ENCODE measurements at regions not wholly inside any gene's neighbourhood (a gene's known extent, or its start where the extent isn't known, plus 50 kb on each side); places are given as distances from the start of the nearest gene placed in this dataset.
A peak's percentile ranks its signal among the peaks of the same experiment; 100 is the strongest.

GRCh38 chr20:11001302-11001701 lies 327.5 kb upstream of the JAG1 start:
- Histone ChIP-seq H2AFZ (ENCODE audit: control insufficient read depth, low read depth, low read length) (no peak overlapping the region), H3K36me3 (ENCODE audit: control insufficient read depth in 2 of 2, insufficient read depth in 2 of 2, low read length in 1 of 2) (no peaks in the 10 kb centered on the region), H3K79me2 (ENCODE audit: control insufficient read depth, insufficient read depth, low read length) (no peaks in the 10 kb centered on the region), H3K9ac (ENCODE audit: control insufficient read depth, insufficient read depth, low read length) (no peak overlapping the region), H3K27me3 (replicated peaks in 1 of 2; ENCODE audit: control insufficient read depth in 2 of 2, insufficient read depth in 2 of 2, low read length in 1 of 2) (no peaks in the 10 kb centered on the region), H3K4me1 (ENCODE audit: control insufficient read depth, insufficient read depth, low read length) (no peaks in the 10 kb centered on the region), H3K4me3 (no peak overlapping the region), H4K20me1 (ENCODE audit: control insufficient read depth, insufficient read depth) (no peaks in the 10 kb centered on the region), H3K9me3 (replicated peaks; ENCODE audit: control insufficient read depth, insufficient read depth, low read length) (no peaks in the 10 kb centered on the region; the same call in 2 of the 3 replicates), H3K4me2 (ENCODE audit: control insufficient read depth, insufficient read depth) (no peak overlapping the region), H3K27ac (ENCODE audit: control insufficient read depth, insufficient read depth) (no peak overlapping the region)
- RAD21 ChIA-PET (ENCODE audit: unreplicated experiment), result no interaction called here
- FAIRE-seq (no peak), DNase-seq (ENCODE audit: low read depth, low spot score) (no peak), ATAC-seq (no peak)
- 34% methylated on average over 4 of the region's 4 CpGs for WGBS (ENCODE audit: insufficient coverage, insufficient replicate concordance, low lambda C conversion rate, missing lambda C conversion rate)
- SMC1A ChIA-PET (ENCODE audit: uncharacterized antibody, unreplicated experiment), result interaction anchor here (0.7 kb wide), 1 partner anchor 32 kb away, joined by 3 read pairs; no protein-coding TSS in a partner anchor
- BruUV-seq (replicated peaks), result no TSS peak
- POLR2A ChIA-PET, result no interaction called here
- TF ChIP-seq HDGF (IDR thresholded peaks at IDR 0.05) (no peak), MYB (IDR thresholded peaks at IDR 0.05; ENCODE audit: borderline replicate concordance, low read depth, low read length) (no peak), E2F4 (IDR thresholded peaks at IDR 0.05; ENCODE audit: low read depth, low read length) (no peak)
- in situ Hi-C loops (cut with MboI) (no loop called here), intact Hi-C loops (cut with micrococcal nuclease; ENCODE audit: unreplicated experiment) (no loop called here)
- CTCF ChIA-PET, result no interaction called here

- Histone ChIP-seq H3K4me1 (ENCODE audit: control insufficient read depth, insufficient read depth, low read length) (no peaks in the 10 kb centered on the region), H3K9me3 (replicated peaks; ENCODE audit: control insufficient read depth, insufficient read depth, low read length) (no peaks in the 10 kb centered on the region; the same call in 2 of the 3 replicates), H2AFZ (ENCODE audit: control insufficient read depth, low read depth, low read length) (no peak overlapping the region), H3K27ac (ENCODE audit: control insufficient read depth, insufficient read depth) (no peak overlapping the region), H3K36me3 (ENCODE audit: control insufficient read depth in 2 of 2, insufficient read depth in 2 of 2, low read length in 1 of 2) (no peaks in the 10 kb centered on the region), H3K4me2 (ENCODE audit: control insufficient read depth, insufficient read depth) (no peak overlapping the region), H3K79me2 (ENCODE audit: control insufficient read depth, insufficient read depth, low read length) (no peaks in the 10 kb centered on the region), H3K4me3 (no peak overlapping the region), H3K27me3 (replicated peaks in 1 of 2; ENCODE audit: control insufficient read depth in 2 of 2, insufficient read depth in 2 of 2, low read length in 1 of 2) (no peaks in the 10 kb centered on the region), H3K9ac (ENCODE audit: control insufficient read depth, insufficient read depth, low read length) (no peak overlapping the region), H4K20me1 (ENCODE audit: control insufficient read depth, insufficient read depth) (no peaks in the 10 kb centered on the region)
- RAD21 ChIA-PET (ENCODE audit: unreplicated experiment), result no interaction called here
- in situ Hi-C loops (cut with MboI), result no loop called here
- POLR2A ChIA-PET, result no interaction called here
- DNase-seq (ENCODE audit: low read depth, low spot score) (no peak), FAIRE-seq (no peak), ATAC-seq (peak; percentile 48)
- BruUV-seq (replicated peaks), result no TSS peak
- 63% methylated on average over 12 of the region's 12 CpGs for WGBS (ENCODE audit: insufficient coverage, insufficient replicate concordance, low lambda C conversion rate, missing lambda C conversion rate)
- TF ChIP-seq IRF4 (IDR thresholded peaks at IDR 0.05; ENCODE audit: low read depth, low read length), result no peak
- no peak for TF ChIP-seq TCF7 (IDR thresholded peaks at IDR 0.05; ENCODE audit: borderline replicate concordance)
- TF ChIP-seq WRNIP1 (IDR thresholded peaks at IDR 0.05; ENCODE audit: borderline replicate concordance, low read depth, low read length), result no peak
- peak; percentile 25 for TF ChIP-seq BCL3 (IDR thresholded peaks at IDR 0.05; ENCODE audit: borderline replicate concordance, insufficient read depth, low read depth, low read length, poor library complexity, severe bottlenecking)
- intact Hi-C loops (cut with micrococcal nuclease; ENCODE audit: unreplicated experiment), result no loop called here
- SMC1A ChIA-PET (ENCODE audit: uncharacterized antibody, unreplicated experiment), result interaction anchor here (0.7 kb wide), 1 partner anchor 31 kb away, joined by 3 read pairs; no protein-coding TSS in a partner anchor
- CTCF ChIA-PET, result no interaction called here
Observed at GRCh38 chr20:11001764-11002540, 328.2 kb upstream of the JAG1 start.

Data from GM12878 (cell line).